DOHH2 (cell line): ENCODE measurements at regions not wholly inside any gene's neighbourhood (a gene's known extent, or its start where the extent isn't known, plus 50 kb on each side); places are given as distances from the start of the nearest gene placed in this dataset.

Experiments
- CTCF ChIP-seq: fragments of 200-600 bp; sonication (generic); IDR thresholded peaks from one replicate; pipeline ENCODE4 v1.5.1; 2014; ENCODE audit warnings: antibody characterized with exemption, mild to moderate bottlenecking, low read depth, low read length; ENCODE audit not compliant: poor library complexity, severe bottlenecking
- EZH2phosphoT487 ChIP-seq: fragments of 200-600 bp; sonication (generic); IDR thresholded peaks from 2 replicates; pipeline ENCODE4 v1.6.1; 2017; ENCODE audit warnings: borderline replicate concordance, mild to moderate bottlenecking, antibody characterized with exemption, low read length, moderate library complexity, mixed read lengths

GRCh38 chr3:76264911-76265310 lies 479.6 kb upstream of the ZNF717 start:
- TF ChIP-seq CTCF: no peak
- TF ChIP-seq EZH2phosphoT487: no peak
